ENCODE measurements at regions not wholly inside any gene's neighbourhood (a gene's known extent, or its start where the extent isn't known, plus 50 kb on each side); places are given as distances from the start of the nearest gene placed in this dataset.

- TF ChIP-seq ZBTB33 (IDR thresholded peaks at IDR 0.05) (no peak), NR2C2 (IDR thresholded peaks at IDR 0.05; ENCODE audit: borderline replicate concordance, control insufficient read depth, insufficient read length, low read depth) (no peak), MXI1 (IDR thresholded peaks at IDR 0.05; ENCODE audit: low read depth, low read length) (no peak), RB1 (IDR thresholded peaks at IDR 0.05; ENCODE audit: borderline replicate concordance) (no peak), SMARCA5 (IDR thresholded peaks at IDR 0.05) (no peak)
Observed at GRCh38 chr18:29586210-29586609, 1409.3 kb upstream of the CDH2 start (continued).

DNA sequence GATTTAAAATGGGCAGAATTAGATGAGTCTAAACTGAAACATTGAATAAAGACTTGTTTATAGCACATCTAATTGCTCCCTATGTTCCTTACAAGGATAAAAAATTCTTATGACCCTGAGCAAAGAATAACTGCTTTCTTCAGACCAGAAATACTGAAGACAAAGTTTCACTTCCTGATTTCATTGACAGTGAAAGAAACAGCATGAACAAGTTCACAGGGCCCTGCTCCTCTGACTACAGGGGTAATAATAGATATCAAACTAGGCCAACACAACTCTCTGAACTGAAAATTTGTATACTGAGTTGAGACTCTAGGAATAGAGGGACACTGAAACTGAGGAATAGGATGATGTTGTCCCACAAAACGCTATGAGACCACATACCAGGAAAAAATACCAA is 1383.3 kb upstream of the CDH2 start:
- Histone ChIP-seq H3K4me1 (ENCODE audit: control insufficient read depth, insufficient read depth, low read length) (no peaks in the 10 kb centered on the region), H3K9ac (ENCODE audit: control insufficient read depth, insufficient read depth, low read length) (no peak overlapping the region), H4K20me1 (ENCODE audit: control insufficient read depth, insufficient read depth) (no peaks in the 10 kb centered on the region), H3K4me3 (no peak overlapping the region), H2AFZ (ENCODE audit: control insufficient read depth, low read depth, low read length) (no peak overlapping the region), H3K36me3 (ENCODE audit: control insufficient read depth in 2 of 2, insufficient read depth in 2 of 2, low read length in 1 of 2) (no peaks in the 10 kb centered on the region), H3K9me3 (replicated peaks; ENCODE audit: control insufficient read depth, insufficient read depth, low read length) (no peaks in the 10 kb centered on the region), H3K27me3 (replicated peaks in 1 of 2; ENCODE audit: control insufficient read depth in 2 of 2, insufficient read depth in 2 of 2, low read length in 1 of 2) (no peaks in the 10 kb centered on the region), H3K79me2 (ENCODE audit: control insufficient read depth, insufficient read depth, low read length) (no peaks in the 10 kb centered on the region), H3K4me2 (ENCODE audit: control insufficient read depth, insufficient read depth) (no peak overlapping the region), H3K27ac (ENCODE audit: control insufficient read depth, insufficient read depth) (no peak overlapping the region)
- FAIRE-seq: peak; percentile 54
- intact Hi-C loops (cut with micrococcal nuclease; ENCODE audit: unreplicated experiment): no loop called here
- CTCF ChIA-PET: no interaction called here
- in situ Hi-C loops (cut with MboI): no loop called here
- RAD21 ChIA-PET (ENCODE audit: unreplicated experiment): no interaction called here
- peak; percentile 97 for ATAC-seq
- SMC1A ChIA-PET (ENCODE audit: uncharacterized antibody, unreplicated experiment): no interaction called here
- WGBS (ENCODE audit: insufficient coverage, insufficient replicate concordance, low lambda C conversion rate, missing lambda C conversion rate): 0% methylated on average over 1 of the region's 1 CpG
- BruUV-seq (replicated peaks): no TSS peak
- peak; percentile 15 for DNase-seq (ENCODE audit: low read depth, low spot score)
- POLR2A ChIA-PET: no interaction called here
- TF ChIP-seq DPF2 (IDR thresholded peaks at IDR 0.05): peak; percentile 61; the same call in 1 of the 2 replicates
- 0 out of 4 replicates have a peak, but pooled peaks of 1 of the 2 experiments have one; percentile 17 for TF ChIP-seq IKZF2 (IDR thresholded peaks at IDR 0.05)
- TF ChIP-seq KAT2A (conservative IDR thresholded peaks at IDR 0.05; ENCODE audit: control insufficient read depth, low read depth, low read length): no peak
- TF ChIP-seq HDGF (IDR thresholded peaks at IDR 0.05): no peak
- TF ChIP-seq SKIL (IDR thresholded peaks at IDR 0.05; ENCODE audit: low read depth, poor library complexity, severe bottlenecking): peak; percentile 15
- TF ChIP-seq, protein P1, sequence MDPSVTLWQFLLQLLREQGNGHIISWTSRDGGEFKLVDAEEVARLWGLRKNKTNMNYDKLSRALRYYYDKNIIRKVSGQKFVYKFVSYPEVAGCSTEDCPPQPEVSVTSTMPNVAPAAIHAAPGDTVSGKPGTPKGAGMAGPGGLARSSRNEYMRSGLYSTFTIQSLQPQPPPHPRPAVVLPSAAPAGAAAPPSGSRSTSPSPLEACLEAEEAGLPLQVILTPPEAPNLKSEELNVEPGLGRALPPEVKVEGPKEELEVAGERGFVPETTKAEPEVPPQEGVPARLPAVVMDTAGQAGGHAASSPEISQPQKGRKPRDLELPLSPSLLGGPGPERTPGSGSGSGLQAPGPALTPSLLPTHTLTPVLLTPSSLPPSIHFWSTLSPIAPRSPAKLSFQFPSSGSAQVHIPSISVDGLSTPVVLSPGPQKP (IDR thresholded peaks at IDR 0.05; ENCODE audit: low read depth, low read length): no peak
- TF ChIP-seq RFX5 (IDR thresholded peaks at IDR 0.05; ENCODE audit: low read depth, low read length): no peak
- 0 out of 2 replicates have a peak, but pooled peaks have one; percentile 16 for TF ChIP-seq MTA2 (IDR thresholded peaks at IDR 0.05; ENCODE audit: low read depth)
- TF ChIP-seq MYB (IDR thresholded peaks at IDR 0.05; ENCODE audit: borderline replicate concordance, low read depth, low read length): no peak
- no peak for TF ChIP-seq MYC (IDR thresholded peaks at IDR 0.05; ENCODE audit: insufficient read depth, insufficient read length, insufficient replicate concordance, low read length, severe bottlenecking)
- TF ChIP-seq ZSCAN29 (IDR thresholded peaks at IDR 0.05): no peak
- TF ChIP-seq, protein P2, sequence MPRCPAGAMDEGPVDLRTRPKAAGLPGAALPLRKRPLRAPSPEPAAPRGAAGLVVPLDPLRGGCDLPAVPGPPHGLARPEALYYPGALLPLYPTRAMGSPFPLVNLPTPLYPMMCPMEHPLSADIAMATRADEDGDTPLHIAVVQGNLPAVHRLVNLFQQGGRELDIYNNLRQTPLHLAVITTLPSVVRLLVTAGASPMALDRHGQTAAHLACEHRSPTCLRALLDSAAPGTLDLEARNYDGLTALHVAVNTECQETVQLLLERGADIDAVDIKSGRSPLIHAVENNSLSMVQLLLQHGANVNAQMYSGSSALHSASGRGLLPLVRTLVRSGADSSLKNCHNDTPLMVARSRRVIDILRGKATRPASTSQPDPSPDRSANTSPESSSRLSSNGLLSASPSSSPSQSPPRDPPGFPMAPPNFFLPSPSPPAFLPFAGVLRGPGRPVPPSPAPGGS (IDR thresholded peaks at IDR 0.05; ENCODE audit: borderline replicate concordance, insufficient read depth, low read depth, low read length, poor library complexity, severe bottlenecking): no peak
- no peak for TF ChIP-seq STAT1 (conservative IDR thresholded peaks at IDR 0.05)
- no peak for TF ChIP-seq NR2C2 (IDR thresholded peaks at IDR 0.05; ENCODE audit: borderline replicate concordance, control insufficient read depth, insufficient read length, low read depth)
